SK-N-MC (cell line): ENCODE measurements at regions not wholly inside any gene's neighbourhood (a gene's known extent, or its start where the extent isn't known, plus 50 kb on each side); places are given as distances from the start of the nearest gene placed in this dataset.

Experiments used
- DNase-seq: peaks from one replicate; pipeline ENCODE4 v3.0.0-alpha.2; 2011; ENCODE audit warnings: low read depth, low spot score
- H3K27ac ChIP-seq: fragments of 200-600 bp; sonication (generic); 2 replicates; pipeline ENCODE4 v1.5.1; 2016; ENCODE audit warnings: mixed run types
- H3K36me3 ChIP-seq: fragments of 200-600 bp; sonication (generic); 2 replicates; pipeline ENCODE4 v1.6.1; 2017; ENCODE audit warnings: antibody characterized with exemption, low read length, mixed read lengths; ENCODE audit not compliant: insufficient read depth
- H3K4me3 ChIP-seq: fragments of 200-600 bp; sonication (generic); 2 replicates; pipeline ENCODE4 v1.5.1; 2016
- H3K9ac ChIP-seq: fragments of 200-600 bp; sonication (generic); 2 replicates; pipeline ENCODE4 v1.8.0; 2017; ENCODE audit warnings: mixed run types, mixed read lengths; ENCODE audit not compliant: insufficient read length
- H3K9me3 ChIP-seq: fragments of 200-600 bp; sonication (generic); 2 replicates; pipeline ENCODE4 v1.6.1; 2017; ENCODE audit warnings: low read depth, mild to moderate bottlenecking, antibody characterized with exemption, low read length, moderate library complexity, mixed read lengths
- EZH2 ChIP-seq: fragments of 200-600 bp; sonication (generic); IDR thresholded peaks from one replicate; pipeline ENCODE4 v1.6.1; 2017; ENCODE audit warnings: antibody characterized with exemption
- FOXP2 ChIP-seq: optimal IDR thresholded peaks from 2 replicates; pipeline ENCODE3; 2011; ENCODE audit warnings: mild to moderate bottlenecking, moderate library complexity; ENCODE audit not compliant: insufficient read depth; ENCODE audit errors: extremely low read length, control extremely low read depth
- POLR2AphosphoS5 ChIP-seq: IDR thresholded peaks from 2 replicates; pipeline ENCODE4 v1.6.1; 2012; ENCODE audit warnings: mild to moderate bottlenecking, low read depth, low read length, borderline replicate concordance

DNA sequence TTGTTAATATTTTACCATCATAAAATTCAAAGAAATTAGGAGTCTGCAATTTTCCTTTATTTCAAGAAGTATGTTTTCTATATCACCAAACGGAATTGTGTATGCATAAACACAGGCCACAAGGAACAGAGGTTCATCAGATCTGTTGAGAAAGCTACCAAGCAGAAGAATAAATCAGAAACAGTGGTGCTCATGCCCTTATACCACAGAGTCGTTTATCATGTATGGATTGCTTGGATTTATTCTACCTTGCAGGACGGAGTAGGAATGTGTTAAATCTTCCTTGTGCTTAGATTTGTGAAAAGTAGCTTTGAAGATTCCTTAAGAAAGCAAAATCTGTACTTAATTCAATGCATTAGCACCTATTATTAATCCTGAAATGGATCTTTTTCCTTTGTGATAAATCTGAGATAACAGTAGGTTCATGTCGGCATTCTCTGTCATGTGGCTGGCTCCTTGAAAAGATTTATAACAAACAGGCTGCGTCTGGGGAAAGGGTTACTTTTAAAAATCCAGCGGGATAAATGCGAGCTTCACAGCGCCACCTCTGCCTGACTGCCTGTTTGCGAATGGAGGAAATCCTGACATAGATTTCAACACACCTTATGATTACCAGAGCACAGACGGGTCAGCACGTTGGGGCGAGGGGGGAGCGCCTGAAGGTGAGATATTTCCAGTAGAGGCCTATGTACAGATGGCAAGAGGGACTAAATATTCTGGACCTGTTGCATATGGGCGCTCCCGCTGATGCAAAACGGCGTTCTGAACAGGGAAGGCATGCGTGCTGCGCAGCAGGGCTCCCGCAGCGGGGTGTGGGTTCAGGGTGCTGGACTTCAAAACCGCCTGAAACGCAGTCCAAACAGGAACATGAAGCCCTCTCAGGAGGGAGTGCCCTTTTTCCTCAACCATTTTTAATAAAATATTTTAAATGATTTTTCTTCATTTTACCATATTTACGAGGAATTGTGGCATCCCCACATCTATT lies 445.5 kb upstream of the SGCG start:
- DNase-seq: no peak
- TF ChIP-seq FOXP2: no peak
- TF ChIP-seq POLR2AphosphoS5: no peak
- no peak for TF ChIP-seq EZH2
- no peaks in the 10 kb centered on the region for H3K36me3 ChIP-seq
- H3K9ac ChIP-seq: no peak overlapping the region
- H3K9me3 ChIP-seq: no peaks in the 10 kb centered on the region
- no peak overlapping the region for H3K4me3 ChIP-seq
- no peak overlapping the region for H3K27ac ChIP-seq

DNA sequence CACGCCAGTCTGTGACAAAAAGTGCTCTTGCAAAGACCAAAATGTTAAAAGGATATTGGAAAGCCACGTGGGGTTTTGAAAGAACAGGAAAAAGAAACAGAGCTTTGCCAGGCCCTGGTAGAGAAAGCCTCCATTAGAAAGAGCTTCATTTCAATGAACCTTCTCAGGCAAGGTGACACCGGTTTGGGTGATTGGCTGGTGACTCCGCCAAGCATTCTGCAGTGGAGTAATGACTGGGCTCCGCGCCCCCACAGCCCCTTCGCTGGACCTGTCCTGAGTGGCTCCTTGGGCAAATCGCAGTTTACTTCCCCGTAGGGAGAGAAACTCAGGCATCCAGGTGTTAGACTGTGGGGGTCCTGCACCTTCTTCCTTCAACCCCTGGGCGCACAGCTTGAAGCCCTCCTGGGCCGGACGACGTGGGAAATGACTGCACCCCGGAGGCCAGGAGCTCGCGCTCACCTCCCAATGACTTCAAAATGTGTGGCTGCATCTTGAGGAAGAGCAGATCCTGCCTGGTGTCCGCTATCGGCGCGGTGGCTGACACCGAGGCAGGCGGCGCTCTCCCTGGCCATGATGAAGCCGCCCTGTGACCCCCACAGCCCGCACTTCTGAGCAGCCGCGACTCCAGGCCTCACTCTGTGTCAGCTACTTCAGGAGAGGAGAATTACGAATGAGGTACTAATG lies 444.6 kb upstream of the SGCG start:
- DNase-seq: no peak
- no peak overlapping the region for H3K4me3 ChIP-seq

DNA sequence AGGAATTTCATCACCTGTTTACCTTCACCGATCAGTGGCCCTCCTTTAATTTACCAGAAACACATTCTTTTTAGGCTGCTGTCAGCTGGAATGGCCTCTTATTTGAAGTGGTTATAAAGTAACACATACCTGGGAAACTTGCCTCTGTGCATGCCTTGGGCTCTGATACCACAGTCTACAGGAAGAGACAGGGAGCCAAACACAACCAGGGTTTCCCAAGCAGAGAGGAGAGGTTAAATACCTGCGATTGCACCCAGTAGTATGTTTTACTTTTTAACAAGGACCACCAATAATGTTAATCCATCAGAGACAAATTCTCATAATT lies 444.0 kb upstream of the SGCG start:
- DNase-seq: no peak
- Histone ChIP-seq H3K9me3 (no peaks in the 10 kb centered on the region), H3K4me3 (no peak overlapping the region), H3K9ac (no peak overlapping the region), H3K27ac (no peak overlapping the region), H3K36me3 (no peaks in the 10 kb centered on the region)
- TF ChIP-seq FOXP2: no peak
- TF ChIP-seq POLR2AphosphoS5: no peak
- TF ChIP-seq EZH2: no peak

More for the DNA sequence above, 444.6 kb upstream of the SGCG start:
- Histone ChIP-seq H3K9ac (no peak overlapping the region), H3K9me3 (no peaks in the 10 kb centered on the region), H3K36me3 (no peaks in the 10 kb centered on the region), H3K27ac (no peak overlapping the region)
- TF ChIP-seq POLR2AphosphoS5 (no peak), EZH2 (no peak), FOXP2 (no peak)

DNA sequence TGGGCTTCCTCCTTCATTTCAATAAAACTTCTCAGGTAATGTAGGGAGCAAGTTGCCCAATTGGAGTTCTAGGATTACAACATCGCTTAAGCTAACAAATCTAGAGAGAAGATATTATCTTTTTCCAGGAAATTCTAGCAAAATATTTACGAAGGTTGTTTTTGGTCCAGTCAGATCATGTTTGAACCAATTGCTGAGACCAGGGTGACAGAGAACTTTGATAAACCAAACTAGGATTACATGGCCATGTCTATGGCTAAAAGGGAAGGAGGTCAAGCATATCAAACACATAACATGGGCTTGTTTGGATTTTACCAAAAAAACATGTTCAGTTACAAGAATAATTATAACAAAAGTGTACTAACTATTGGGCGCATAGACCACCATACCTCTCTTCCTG lies 442.4 kb upstream of the SGCG start:
- Histone ChIP-seq H3K27ac (no peak overlapping the region), H3K9me3 (no peaks in the 10 kb centered on the region), H3K4me3 (no peak overlapping the region), H3K36me3 (no peaks in the 10 kb centered on the region), H3K9ac (no peak overlapping the region)
- DNase-seq: no peak
- no peak for TF ChIP-seq POLR2AphosphoS5
- TF ChIP-seq EZH2: no peak
- TF ChIP-seq FOXP2: no peak

DNA sequence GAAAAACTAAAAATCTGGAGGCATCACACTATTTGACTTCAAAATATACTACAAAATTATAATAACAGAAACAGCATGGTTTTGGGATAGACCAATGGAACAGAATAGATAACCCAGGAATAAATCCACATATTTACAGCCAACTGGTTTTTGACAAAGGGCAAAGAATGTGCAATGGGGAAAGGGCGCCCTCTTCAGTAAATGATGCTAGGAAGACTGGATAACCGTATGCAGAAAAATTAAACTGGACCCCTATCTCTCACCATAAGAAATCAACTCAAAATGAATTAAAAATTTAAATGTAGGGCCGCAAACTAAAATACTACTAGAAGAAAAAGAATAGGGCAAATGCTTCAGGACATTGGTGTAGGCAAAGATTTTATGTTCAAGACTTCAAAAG lies 440.5 kb upstream of the SGCG start:
- no peak overlapping the region for H3K27ac ChIP-seq
- H3K9ac ChIP-seq: no peak overlapping the region
- no peak overlapping the region for H3K4me3 ChIP-seq
- TF ChIP-seq FOXP2: no peak
- TF ChIP-seq EZH2: no peak
- no peak for TF ChIP-seq POLR2AphosphoS5
- DNase-seq: no peak
- H3K36me3 ChIP-seq: no peaks in the 10 kb centered on the region
- H3K9me3 ChIP-seq: no peaks in the 10 kb centered on the region

DNA sequence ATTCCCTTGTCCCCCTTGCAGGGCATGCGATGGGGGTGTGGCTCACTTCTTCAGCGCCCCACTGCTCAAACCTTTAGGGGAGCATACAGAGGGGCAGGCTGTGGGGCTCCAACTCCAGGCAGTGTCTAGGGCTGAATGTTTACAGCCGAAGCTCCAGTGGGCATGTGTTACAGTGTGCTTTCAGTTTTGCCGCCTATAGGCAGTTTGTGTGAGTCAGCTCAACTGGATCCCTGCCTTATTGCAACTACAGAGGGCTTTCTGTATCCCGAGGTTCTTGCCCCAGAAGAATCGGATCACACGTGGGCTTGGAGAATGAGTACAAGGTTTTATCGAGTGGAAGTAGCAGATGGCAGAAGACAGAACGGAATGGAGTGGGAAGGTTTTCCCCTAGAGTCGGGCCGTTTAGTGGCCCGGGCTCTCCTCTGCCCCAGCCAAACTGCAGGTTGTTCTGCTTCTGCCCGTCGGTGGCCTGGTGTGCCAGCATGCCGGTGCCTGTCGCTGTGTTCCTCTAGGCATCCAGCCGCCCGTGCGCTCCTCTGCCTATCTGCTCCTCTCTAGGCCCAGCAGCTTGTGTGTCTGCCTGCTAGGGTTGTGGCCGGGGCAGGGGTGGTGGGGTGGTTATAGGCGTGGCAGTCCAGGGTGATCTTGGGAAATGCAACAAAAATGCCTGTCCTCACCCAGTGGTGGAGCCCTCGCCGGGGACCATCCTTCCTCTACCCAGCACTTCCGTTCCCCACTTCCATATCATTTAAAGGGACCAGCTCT lies 435.9 kb upstream of the SGCG start:
- H3K9me3 ChIP-seq: no peaks in the 10 kb centered on the region
- no peak overlapping the region for H3K9ac ChIP-seq
- H3K36me3 ChIP-seq: no peaks in the 10 kb centered on the region
- no peak overlapping the region for H3K27ac ChIP-seq
- TF ChIP-seq FOXP2: no peak
- TF ChIP-seq EZH2: no peak
- no peak for TF ChIP-seq POLR2AphosphoS5
- no peak overlapping the region for H3K4me3 ChIP-seq
- no peak for DNase-seq

DNA sequence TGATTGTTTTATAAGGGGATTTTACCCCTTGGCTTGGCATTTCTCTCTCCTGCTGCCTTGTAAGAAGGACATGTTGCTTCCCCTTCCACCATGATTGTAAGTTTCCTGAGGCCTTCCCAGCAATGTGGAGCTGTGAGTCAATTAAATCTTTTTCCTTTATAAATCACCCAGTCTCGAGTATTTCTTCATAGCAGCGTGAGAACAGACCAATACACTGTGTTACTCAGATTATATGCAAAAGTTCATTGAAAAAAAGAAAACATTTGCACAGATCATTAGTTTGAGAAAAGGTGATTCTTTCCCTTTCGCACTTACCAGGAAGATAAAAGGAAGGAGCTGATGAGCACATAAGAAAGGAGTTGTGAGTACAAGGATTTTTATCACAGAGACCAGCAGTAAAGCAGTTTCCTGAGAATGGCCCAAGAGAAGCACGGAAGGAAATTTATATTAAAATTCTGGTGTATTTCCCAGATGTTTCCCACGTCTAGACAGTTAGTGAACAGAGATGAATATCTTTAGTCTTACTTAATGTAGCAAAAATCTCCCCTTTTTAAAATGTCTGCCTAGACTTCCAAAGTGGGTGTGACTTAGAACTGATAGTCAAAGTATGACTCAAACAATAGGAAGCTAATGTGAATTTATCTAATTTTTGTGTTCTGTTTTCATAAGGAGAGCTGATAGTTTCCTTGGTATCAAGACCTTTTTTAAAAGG lies 431.8 kb upstream of the SGCG start:
- H3K4me3 ChIP-seq: no peak overlapping the region
- H3K27ac ChIP-seq: no peak overlapping the region
- H3K36me3 ChIP-seq: no peaks in the 10 kb centered on the region
- TF ChIP-seq FOXP2 (no peak), POLR2AphosphoS5 (no peak), EZH2 (no peak)
- H3K9me3 ChIP-seq: 0 out of 2 replicates have a peak, but pooled peaks cover 3% of the 10 kb centered on the region
- DNase-seq: no peak
- no peak overlapping the region for H3K9ac ChIP-seq

DNA sequence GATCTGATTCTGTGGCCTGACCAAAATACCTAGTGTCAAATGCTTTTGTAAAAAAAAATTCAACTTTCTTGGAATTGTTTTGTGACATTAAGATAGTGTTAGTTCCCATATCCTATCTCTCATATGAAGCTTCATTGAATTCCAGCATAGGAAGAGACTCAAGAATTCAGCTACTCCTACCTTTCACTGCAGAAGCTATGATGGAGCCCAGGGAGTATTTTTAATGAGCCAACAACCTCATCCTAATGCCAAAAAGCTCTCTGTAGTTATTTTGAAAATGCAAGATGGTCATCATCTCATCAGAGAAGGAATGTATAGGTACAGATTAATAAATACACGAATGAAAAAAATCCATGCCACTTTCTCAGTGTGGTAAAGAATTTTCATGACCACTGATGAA lies 431.2 kb upstream of the SGCG start:
- TF ChIP-seq EZH2 (no peak), FOXP2 (no peak), POLR2AphosphoS5 (no peak)
- 0 out of 2 replicates have a peak, but pooled peaks cover 3% of the 10 kb centered on the region for H3K9me3 ChIP-seq
- H3K4me3 ChIP-seq: no peak overlapping the region
- H3K27ac ChIP-seq: no peak overlapping the region
- no peak overlapping the region for H3K9ac ChIP-seq
- no peak for DNase-seq
- no peaks in the 10 kb centered on the region for H3K36me3 ChIP-seq
